ENCODE measurements at regions not wholly inside any gene's neighbourhood (a gene's known extent, or its start where the extent isn't known, plus 50 kb on each side); places are given as distances from the start of the nearest gene placed in this dataset.

GRCh38 chr2:13616059-13616458, 899.3 kb downstream of the TRIB2 start:
- TF ChIP-seq CTCF (CRISPR knock-in tag; IDR thresholded peaks at IDR 0.05) (no peak), ZBTB37 (CRISPR knock-in tag; IDR thresholded peaks at IDR 0.05) (no peak), SIN3A (IDR thresholded peaks at IDR 0.05; ENCODE audit: borderline replicate concordance, low read depth, low read length) (no peak), MAFF (IDR thresholded peaks at IDR 0.05; ENCODE audit: low read depth, low read length) (no peak), CHD2 (IDR thresholded peaks at IDR 0.05; ENCODE audit: low read depth, low read length) (no peak), SRF (IDR thresholded peaks at IDR 0.05; ENCODE audit: low read depth, low read length) (no peak), RELA (CRISPR knock-in tag; IDR thresholded peaks at IDR 0.05) (no peak), MYC (CRISPR knock-in tag; IDR thresholded peaks at IDR 0.05; ENCODE audit: borderline replicate concordance) (no peak), HIVEP1 (CRISPR knock-in tag; IDR thresholded peaks at IDR 0.05) (no peak), MXD1 (CRISPR knock-in tag; IDR thresholded peaks at IDR 0.05) (no peak), ZNF816 (CRISPR knock-in tag; IDR thresholded peaks at IDR 0.05; ENCODE audit: borderline replicate concordance) (no peak)
- TF ChIP-seq, protein P1, sequence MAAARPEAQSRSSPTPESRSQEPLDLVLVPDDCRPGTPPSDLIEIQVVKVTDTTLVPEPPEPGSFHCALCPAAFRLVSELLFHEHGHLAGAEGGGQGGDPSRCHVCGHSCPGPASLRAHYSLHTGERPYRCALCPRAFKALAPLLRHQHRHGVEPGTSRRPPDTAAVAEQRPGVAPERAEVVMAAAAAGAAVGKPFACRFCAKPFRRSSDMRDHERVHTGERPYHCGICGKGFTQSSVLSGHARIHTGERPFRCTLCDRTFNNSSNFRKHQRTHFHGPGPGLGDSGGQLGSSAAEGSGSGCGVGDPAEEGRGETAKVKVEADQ (CRISPR knock-in tag; IDR thresholded peaks at IDR 0.05; ENCODE audit: borderline replicate concordance) = no peak

Data from HepG2 (cell line).